M059J (cell line): ENCODE measurements at regions not wholly inside any gene's neighbourhood (a gene's known extent, or its start where the extent isn't known, plus 50 kb on each side); places are given as distances from the start of the nearest gene placed in this dataset.
"Not testable (repeated sequence)": the region's sequence is repeated elsewhere in the genome, so short reads cannot be mapped to it uniquely, and the experiment has no call there.

Source experiments
- DNase-seq: peaks from one replicate; pipeline ENCODE4 v3.0.0-alpha.2; 2012; ENCODE audit warnings: low read depth

DNA sequence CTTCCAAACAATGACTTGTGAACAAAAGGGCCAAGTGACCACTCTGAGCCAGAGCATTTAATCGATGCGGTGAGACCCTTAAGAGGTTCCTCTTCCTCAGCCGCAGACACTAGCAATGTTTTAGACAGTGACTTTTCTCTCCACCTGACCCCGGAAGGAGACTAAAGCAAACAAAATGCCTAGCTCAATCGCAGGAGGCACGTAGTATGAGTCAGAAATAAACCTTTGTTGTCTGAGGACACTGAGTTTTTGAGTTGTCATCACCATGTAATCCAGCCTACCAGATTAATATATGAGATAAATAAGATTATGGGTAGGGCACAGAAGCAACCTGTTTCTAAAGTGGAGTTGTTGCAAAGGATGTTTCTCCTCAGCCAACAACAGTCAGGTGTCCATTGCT lies 326.2 kb upstream of the DUSP10 start:
- DNase-seq: no peak

DNA sequence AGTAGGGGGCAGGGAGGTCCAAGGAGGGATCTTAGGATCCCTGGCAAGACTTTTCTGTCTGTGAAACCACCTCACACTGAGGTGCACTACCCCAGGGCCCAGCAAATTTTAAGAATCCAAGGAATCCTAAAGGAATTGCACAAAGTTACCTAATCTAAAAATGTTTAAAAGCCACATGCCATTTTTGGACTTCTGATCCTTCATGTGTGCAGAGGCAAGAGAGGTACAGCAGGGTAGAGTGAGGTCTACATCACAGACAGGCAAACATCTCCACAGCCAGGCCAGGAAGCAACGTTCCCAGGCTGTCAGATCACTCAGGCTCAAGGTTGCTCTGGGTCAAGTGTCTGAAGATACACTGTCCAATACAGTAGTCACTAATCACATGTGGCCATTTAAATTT lies 324.6 kb upstream of the DUSP10 start:
- DNase-seq: no peak

DNA sequence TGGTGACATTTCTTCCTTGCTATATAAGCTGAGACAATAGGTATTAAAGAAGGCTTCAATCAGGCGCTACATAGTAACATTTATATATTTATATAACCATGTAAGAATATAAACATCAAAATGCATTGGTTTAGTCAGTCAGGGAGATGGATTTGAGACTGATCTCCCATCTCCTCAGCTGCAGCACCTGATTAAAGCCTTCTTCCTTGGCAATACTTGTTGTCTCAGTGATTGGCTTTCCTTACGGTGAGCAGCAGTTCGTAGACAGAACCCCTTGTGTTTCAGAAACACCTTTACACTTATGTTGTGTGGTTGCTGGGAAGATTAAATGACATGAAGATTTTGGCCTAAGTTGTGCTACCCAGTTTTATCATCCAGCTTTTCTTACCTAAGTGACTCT lies 323.3 kb upstream of the DUSP10 start:
- no peak for DNase-seq

GRCh38 chr1:222064388-222065211 lies 322.7 kb upstream of the DUSP10 start:
- peak; percentile 83 for DNase-seq

GRCh38 chr1:222062640-222063039 lies 320.8 kb upstream of the DUSP10 start:
- no peak for DNase-seq

GRCh38 chr1:222061711-222062359 lies 319.9 kb upstream of the DUSP10 start:
- DNase-seq: no peak

GRCh38 chr1:222060210-222060916 lies 318.5 kb upstream of the DUSP10 start:
- no peak for DNase-seq

DNA sequence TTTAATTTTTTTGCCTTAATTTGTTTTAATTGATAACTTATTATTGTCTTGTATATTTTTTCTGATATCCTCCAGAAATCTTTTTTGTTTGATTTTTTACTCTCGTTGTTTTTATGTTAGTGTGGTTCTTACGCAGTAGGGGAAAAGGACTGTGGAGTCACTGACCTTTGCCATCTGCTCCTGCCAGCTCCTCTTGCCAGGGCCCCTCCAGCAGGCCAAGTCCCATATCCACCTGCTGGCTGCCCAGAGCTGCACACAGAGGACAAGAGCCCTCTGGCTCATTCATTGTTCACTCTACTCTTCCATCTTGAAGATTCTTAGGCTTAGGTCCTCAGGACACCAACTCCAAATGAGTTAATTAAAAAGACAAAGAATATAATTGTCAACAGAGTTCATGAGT lies 316.4 kb upstream of the DUSP10 start:
- DNase-seq: no peak

GRCh38 chr1:222057162-222057561 lies 315.3 kb upstream of the DUSP10 start:
- no peak for DNase-seq

- DNase-seq: no peak
Measured at GRCh38 chr1:222054416-222054815, 312.5 kb upstream of the DUSP10 start.

- no peak for DNase-seq
Measured at GRCh38 chr1:222053790-222054294, 312.0 kb upstream of the DUSP10 start.

DNA sequence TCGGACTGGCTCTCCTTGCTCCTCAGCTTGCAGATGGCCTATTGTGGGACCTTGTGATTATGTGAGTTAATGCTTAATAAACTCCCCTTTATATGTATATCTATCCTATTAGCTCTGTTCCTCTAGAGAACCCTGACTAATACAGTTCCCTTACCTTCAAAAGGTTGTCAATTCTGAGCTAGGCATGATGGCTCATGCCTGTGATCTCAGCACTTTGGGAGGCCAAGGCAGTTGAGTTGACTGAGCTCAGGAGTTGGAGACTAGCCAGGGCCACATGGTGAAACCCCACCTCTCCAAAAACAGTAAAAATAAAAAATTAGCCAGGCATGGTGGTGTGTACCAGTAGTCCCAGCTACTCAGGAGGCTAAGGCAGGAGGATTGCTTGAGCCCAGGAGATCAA lies 309.4 kb upstream of the DUSP10 start:
- not testable (repeated sequence) for DNase-seq

DNA sequence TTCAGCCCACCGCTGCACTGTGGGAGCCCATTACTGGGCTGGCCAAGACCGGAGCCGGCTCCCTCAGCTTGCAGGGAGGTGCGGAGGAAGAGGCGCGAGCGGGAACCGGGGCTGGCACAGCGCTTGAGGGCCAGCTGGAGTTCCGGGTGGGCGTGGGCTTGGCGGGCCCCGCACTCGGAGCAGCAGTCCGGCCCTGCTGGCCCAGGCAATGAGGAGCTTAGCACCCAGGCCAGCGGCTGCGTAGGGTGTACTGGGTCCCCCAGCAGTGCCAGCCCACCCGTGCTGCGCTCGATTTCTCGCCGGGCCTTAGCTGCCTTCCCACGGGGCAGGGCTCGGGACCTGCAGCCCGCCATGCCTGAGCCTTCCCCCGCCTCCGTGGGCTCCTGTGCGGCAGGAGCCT lies 307.8 kb upstream of the DUSP10 start:
- DNase-seq: not testable (repeated sequence)

DNA sequence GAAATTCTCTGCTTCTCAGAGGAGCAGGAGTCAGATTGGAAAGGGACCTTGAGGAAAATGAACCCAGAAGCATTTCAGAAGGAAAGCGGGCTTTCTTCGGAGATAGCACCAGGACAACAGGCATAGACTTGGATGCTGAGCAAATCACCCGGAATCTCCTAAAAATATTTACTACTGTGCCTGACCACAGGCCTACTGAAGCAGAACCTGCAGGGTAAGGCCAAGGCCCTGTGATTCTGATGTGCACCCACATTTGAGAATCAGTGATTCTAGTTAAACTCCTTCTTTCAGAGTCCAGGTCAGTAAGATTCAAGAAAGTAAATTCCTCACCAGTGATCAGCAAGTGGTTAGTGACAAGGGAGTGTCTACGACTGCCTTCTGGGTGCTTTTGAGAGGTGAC lies 307.3 kb upstream of the DUSP10 start:
- DNase-seq: no peak

- DNase-seq: peak; percentile 83
Measured at GRCh38 chr1:222048094-222048595, 306.3 kb upstream of the DUSP10 start.

- DNase-seq: no peak
Measured at GRCh38 chr1:222047366-222047765, 305.5 kb upstream of the DUSP10 start.

DNA sequence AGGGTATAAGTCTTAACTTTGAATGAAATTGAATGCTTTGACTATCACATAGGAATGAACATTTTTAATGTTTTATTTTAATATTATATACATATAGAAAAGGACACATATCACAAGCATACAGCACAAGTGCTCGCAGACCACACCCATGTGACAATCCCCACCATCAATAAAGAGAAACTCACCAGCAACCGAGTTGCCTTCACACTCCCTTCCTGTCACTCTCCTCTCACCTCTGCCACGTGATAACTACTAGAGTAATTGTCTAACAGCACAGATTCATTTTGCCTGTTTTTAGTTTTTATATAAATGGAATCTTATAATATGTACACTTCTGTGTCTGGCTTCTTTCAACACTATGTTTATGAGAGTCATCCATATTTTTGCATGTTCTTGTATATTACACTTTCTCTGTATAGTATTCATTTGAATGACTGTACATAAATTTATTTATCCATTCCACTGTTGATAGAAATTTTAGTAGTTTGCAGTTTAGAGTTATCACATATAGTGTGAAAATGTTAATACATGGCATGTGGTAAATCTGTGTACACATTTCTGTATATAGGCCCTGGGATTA lies 304.9 kb upstream of the DUSP10 start:
- no peak for DNase-seq

GRCh38 chr1:222045786-222046185 lies 303.9 kb upstream of the DUSP10 start:
- DNase-seq: peak; percentile 27

- DNase-seq: no peak
Measured at GRCh38 chr1:222045236-222045635, 303.3 kb upstream of the DUSP10 start.

DNA sequence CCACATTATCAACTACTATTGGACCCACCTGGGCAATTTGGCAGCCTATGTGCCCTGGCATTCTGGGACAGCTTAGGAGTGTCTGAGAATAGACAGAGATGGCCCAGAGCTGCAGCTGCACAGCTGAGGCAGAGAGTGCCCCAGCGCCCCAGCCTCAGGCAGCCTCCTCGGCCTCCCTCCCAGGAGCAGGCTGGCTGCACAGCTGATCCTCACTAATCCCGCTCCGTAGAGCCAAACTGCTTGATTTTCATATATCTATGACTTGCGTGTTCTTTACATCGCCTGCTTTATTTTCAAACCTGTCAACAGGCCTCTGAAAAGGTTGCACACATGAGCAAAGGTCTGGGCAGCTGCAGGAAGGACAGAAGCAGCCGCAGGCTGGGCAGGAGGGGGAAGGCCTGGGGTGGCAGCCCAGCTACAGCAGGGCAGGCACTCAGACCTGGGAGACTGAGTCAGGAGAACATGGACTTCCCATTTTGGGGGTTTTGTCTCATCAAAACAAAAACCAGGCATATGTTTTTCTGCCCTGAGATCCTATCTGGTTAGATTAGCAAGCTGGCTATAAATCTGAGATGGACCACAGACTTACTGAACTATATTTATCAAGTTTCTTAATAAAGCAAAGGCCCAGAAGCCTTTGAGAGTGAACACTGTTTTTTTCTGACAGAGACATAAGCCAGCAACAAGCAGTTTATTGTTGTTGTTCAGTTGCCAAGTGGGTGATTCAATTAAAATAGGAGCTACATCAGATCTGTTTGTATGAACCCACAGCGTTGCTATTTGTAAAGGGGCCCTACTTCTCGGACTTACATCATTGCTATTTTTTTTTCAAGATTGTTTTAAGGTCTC lies 301.8 kb upstream of the DUSP10 start:
- peak; percentile 93 for DNase-seq

DNA sequence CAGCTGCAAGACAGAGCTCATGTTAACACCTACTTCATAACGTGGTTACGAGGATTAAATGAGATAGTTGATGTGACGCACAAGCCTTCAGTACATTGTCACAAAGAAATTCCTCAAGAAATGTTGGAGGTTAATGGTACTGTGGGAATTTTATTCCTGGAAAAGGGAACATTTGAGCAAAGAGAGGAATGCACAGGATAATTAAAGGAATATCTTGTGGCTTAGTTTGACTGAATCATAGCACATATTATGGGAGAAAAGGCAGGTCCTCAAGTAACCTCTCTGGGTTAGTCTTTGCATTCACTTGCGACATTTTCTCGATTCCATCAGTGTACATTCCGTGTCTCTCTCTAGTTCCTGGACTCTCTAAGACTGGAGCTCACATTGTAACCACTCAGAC lies 300.2 kb upstream of the DUSP10 start:
- peak; percentile 17 for DNase-seq
